Prostate gland (tissue), 2 donors: ENCODE measurements at regions not wholly inside any gene's neighbourhood (a gene's known extent, or its start where the extent isn't known, plus 50 kb on each side); places are given as distances from the start of the nearest gene placed in this dataset.

Experiments
- DNase-seq: peaks from one replicate; pipeline ENCODE4 v3.0.0-alpha.2; 2019; ENCODE audit warnings: low spot score
- H3K27ac ChIP-seq, 2 donors: fragments of 200-600 bp; sonication (generic); 2 replicates each; pipeline ENCODE4 v1.5.1; 2017 to 2019
- H3K27me3 ChIP-seq: fragments of 200-600 bp; sonication (generic); replicated peaks from 2 replicates; pipeline ENCODE4 v1.5.1; 2019; ENCODE audit not compliant: insufficient read depth
- H3K36me3 ChIP-seq, 2 donors: fragments of 200-600 bp; sonication (generic); 1 replicate in 1 of 2; 2 replicates in 1 of 2; pipeline versions ENCODE4 v1.5.1 to v1.8.1; 2017 to 2019
- H3K4me1 ChIP-seq: fragments of 200-600 bp; sonication (generic); replicated peaks from 2 replicates; pipeline ENCODE4 v1.5.1; 2019
- H3K4me3 ChIP-seq, 2 donors: fragments of 200-600 bp; sonication (generic); 2 replicates each; pipeline ENCODE4 v1.5.1; 2017 to 2019
- H3K9me3 ChIP-seq: fragments of 200-600 bp; sonication (generic); 2 replicates; pipeline ENCODE4 v1.5.1; 2017
- CTCF ChIP-seq, 4 experiments: fragments of 200-600 bp in 2 of 4; fragments of 450-650 bp in 2 of 4; sonication (generic) in 2 of 4; IDR thresholded peaks; 1 replicate in 3 of 4; 2 replicates in 1 of 4; pipeline ENCODE4 v1.5.1; 2016 to 2019; ENCODE audit warnings: antibody characterized with exemption in 4 of 4, mild to moderate bottlenecking in 2 of 4, moderate library complexity in 2 of 4
- POLR2A ChIP-seq: fragments of 450-650 bp; IDR thresholded peaks from one replicate; pipeline ENCODE4 v1.6.1; 2016; ENCODE audit warnings: antibody characterized with exemption, mild to moderate bottlenecking
- POLR2AphosphoS5 ChIP-seq: sonication (generic); formaldehyde crosslinking; IDR thresholded peaks from one replicate; pipeline ENCODE4 v1.6.1; 2017; ENCODE audit warnings: antibody characterized with exemption
- WGBS: methylation state at CpG from one replicate; pipeline ENCODE4 v1.1.5; 2018; 5-methylcytosine and 5-hydroxymethylcytosine counted together
- intact Hi-C: fragments of 100-400 bp; cut with DNase I; formaldehyde crosslinking; loops from one replicate; pipeline ENCODE4 v1.14.2; 2022

GRCh38 chr4:26105815-26106699, 192.0 kb downstream of the SMIM20 start:
- H3K27ac ChIP-seq, result no peak overlapping the region
- H3K4me3 ChIP-seq, result no peak overlapping the region
- H3K4me1 ChIP-seq, result no peaks in the 10 kb centered on the region
- intact Hi-C loops, result no loop called here
- no peaks in the 10 kb centered on the region for H3K36me3 ChIP-seq
- H3K9me3 ChIP-seq, result no peaks in the 10 kb centered on the region
- no peak for DNase-seq
- TF ChIP-seq CTCF (IDR thresholded peaks at IDR 0.05), result no peak
- TF ChIP-seq POLR2A, result no peak
- peak; percentile 47 for TF ChIP-seq POLR2AphosphoS5
- H3K27me3 ChIP-seq, result no peaks in the 10 kb centered on the region
- WGBS, result 86% methylated on average over 7 of the region's 7 CpGs

- no peak overlapping the region for H3K27ac ChIP-seq
- TF ChIP-seq POLR2AphosphoS5, result no peak
- TF ChIP-seq POLR2A, result no peak
- no peak for TF ChIP-seq CTCF (IDR thresholded peaks at IDR 0.05)
- intact Hi-C loops, result no loop called here
These were observed 192.8 kb downstream of the SMIM20 start for GRCh38 chr4:26106776-26107175.

GRCh38 chr4:26108054-26108453, 194.0 kb downstream of the SMIM20 start:
- Histone ChIP-seq H3K4me3 (no peak overlapping the region), H3K27me3 (no peaks in the 10 kb centered on the region), H3K27ac (no peak overlapping the region), H3K9me3 (no peaks in the 10 kb centered on the region), H3K4me1 (no peaks in the 10 kb centered on the region), H3K36me3 (no peaks in the 10 kb centered on the region)
- intact Hi-C loops, result no loop called here
- WGBS, result 80% methylated on average over 2 of the region's 2 CpGs
- DNase-seq, result no peak
- TF ChIP-seq POLR2A, result no peak
- no peak for TF ChIP-seq CTCF (IDR thresholded peaks at IDR 0.05)

More at GRCh38 chr4:26106776-26107175, 192.8 kb downstream of the SMIM20 start:
- no peaks in the 10 kb centered on the region for H3K36me3 ChIP-seq
- H3K27me3 ChIP-seq, result no peaks in the 10 kb centered on the region
- no peak overlapping the region for H3K4me3 ChIP-seq
- H3K9me3 ChIP-seq, result no peaks in the 10 kb centered on the region
- H3K4me1 ChIP-seq, result no peaks in the 10 kb centered on the region
- no peak for DNase-seq

- intact Hi-C loops, result no loop called here
- WGBS, result 40% methylated on average over 5 of the region's 5 CpGs
- Histone ChIP-seq H3K36me3 (no peaks in the 10 kb centered on the region), H3K4me1 (no peaks in the 10 kb centered on the region), H3K27me3 (no peaks in the 10 kb centered on the region), H3K4me3 (no peak overlapping the region), H3K9me3 (no peaks in the 10 kb centered on the region), H3K27ac (no peak overlapping the region)
- no peak for DNase-seq
- TF ChIP-seq POLR2A (no peak), CTCF (IDR thresholded peaks at IDR 0.05) (no peak), POLR2AphosphoS5 (peak; percentile 28)
These were observed 196.5 kb downstream of the SMIM20 start for GRCh38 chr4:26110493-26110892.

- H3K9me3 ChIP-seq, result no peaks in the 10 kb centered on the region
These were observed 199.4 kb downstream of the SMIM20 start for GRCh38 chr4:26113339-26113940.

More at GRCh38 chr4:26113339-26113940, 199.4 kb downstream of the SMIM20 start:
- no peaks in the 10 kb centered on the region for H3K36me3 ChIP-seq
- H3K27ac ChIP-seq, result no peak overlapping the region
- intact Hi-C loops, result no loop called here
- no peak for DNase-seq
- H3K27me3 ChIP-seq, result no peaks in the 10 kb centered on the region
- TF ChIP-seq POLR2A (no peak), CTCF (IDR thresholded peaks at IDR 0.05) (no peak), POLR2AphosphoS5 (no peak)
- no peaks in the 10 kb centered on the region for H3K4me1 ChIP-seq
- H3K4me3 ChIP-seq, result no peak overlapping the region
- WGBS, result 90% methylated on average over 4 of the region's 4 CpGs
